Activated CD4-positive, alpha-beta T cell treated with anti-CD3 and anti-CD28 coated beads, Interleukin-2, Interleukin-6, amounts not matched to agents 100 ng/mL and 50 ng/mL, durations not matched to agents 16 hours and 8 hours (primary cell): ENCODE measurements at regions not wholly inside any gene's neighbourhood (a gene's known extent, or its start where the extent isn't known, plus 50 kb on each side); places are given as distances from the start of the nearest gene placed in this dataset.
"Not testable (repeated sequence)": the region's sequence is repeated elsewhere in the genome, so short reads cannot be mapped to it uniquely, and the experiment has no call there.

ENCODE experiments used
- DNase-seq: peaks from one replicate; pipeline ENCODE4 v3.0.0-alpha.2; 2020

DNA sequence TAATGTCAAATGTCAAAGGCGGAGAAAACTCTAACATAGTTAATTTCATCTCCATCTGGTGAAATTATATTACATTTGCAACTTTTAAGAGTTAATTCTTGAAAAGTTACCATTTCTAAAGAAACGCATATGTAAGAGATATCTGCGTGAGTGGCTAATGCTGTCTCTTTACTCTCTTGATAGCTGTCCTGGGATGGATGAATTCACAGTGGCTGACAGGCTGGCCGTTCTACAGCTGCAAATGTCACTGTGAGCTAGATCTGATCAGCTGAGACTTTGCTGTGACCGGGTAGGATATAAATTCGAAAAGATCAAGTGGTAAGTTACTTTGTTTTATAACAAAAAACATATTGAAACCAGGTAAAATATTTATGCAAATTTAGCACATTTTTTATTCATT, 557.1 kb upstream of the DDX18 start:
- no peak for DNase-seq

DNA sequence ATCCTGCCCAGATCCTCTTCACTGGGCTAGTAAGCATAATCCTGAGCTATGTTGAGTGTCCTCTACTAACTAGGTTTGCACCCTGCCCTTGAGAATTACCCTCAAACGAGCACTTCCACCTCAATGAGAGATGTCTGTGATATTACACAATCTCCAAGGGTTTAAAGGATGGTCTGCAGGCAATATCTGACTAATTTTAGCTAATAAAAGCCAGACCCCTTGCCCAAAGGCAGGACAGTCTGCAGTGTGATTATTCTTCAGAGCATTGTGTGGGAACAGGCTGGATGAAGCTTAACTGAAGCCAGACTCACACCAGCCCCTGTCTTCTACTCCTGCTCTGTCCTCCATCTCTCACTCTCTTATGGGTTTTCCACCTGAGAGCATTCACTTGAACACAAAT, 544.9 kb upstream of the DDX18 start:
- DNase-seq = no peak

DNA sequence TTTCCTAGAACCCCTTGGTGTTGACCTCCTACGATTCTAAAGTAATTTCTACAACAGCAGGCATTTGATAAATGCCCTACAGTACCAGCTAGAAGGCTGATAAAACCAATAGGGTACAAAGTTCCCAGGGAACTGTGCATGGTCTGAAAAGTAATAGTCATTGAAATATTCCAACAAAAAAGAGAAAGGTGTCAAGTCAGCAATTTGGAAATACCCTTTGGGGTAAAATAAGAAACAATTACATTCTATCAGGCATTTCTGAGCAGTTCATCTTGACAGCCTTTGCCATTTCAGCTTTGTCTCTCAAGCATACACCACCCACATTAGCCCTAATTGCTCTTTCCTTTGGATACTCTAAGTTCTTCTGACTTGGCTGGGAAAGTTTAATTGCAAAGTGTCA, 542.9 kb upstream of the DDX18 start:
- no peak for DNase-seq

DNA sequence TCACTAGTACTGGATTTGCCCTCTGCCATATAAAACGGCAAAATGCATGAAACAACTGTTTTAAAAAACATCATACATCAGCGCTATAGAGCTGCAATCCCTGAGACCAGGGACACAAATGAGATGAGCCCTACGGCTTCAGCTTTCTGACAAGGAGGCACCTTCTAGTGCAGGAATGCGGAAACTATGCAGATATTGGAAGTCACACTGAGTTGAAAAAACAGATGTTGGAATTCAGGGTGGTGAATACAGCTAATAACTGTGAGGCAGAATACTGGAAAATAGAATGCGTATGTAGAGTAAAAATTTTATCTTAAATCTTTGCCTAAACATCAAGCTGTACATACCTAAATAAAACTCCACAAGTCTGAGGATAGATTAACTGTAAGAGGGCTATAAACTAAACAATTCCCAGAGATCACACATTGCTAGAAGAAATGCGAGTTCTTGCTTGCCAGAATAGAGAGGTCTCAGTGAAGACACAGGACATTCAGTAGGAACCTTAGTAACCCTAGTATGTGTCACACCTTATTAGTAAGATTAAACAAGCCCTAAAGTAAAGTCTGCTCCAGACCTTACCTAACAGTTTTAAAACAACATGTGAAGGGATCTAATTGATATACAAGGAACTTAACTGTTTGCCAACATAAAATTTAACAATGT, 541.4 kb upstream of the DDX18 start:
- DNase-seq = no peak

DNA sequence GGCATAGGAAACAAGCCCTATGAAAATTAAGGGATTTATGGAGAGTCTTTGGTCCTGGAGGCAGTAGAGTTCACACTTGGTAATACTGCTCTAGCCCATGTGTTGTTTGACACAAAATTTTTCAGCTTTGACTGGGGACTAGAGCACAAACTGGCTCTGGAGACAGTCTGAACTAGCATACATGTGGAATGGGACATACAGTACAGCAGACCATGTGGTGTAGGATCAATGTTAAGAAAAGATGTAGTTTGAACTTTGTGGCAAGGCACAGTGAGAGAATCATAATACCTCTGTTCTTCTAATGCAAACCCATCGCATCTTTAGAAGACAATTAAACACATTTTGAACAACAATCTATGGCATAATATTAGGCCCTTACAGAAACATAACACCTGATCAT, 521.5 kb upstream of the DDX18 start:
- no peak for DNase-seq

DNA sequence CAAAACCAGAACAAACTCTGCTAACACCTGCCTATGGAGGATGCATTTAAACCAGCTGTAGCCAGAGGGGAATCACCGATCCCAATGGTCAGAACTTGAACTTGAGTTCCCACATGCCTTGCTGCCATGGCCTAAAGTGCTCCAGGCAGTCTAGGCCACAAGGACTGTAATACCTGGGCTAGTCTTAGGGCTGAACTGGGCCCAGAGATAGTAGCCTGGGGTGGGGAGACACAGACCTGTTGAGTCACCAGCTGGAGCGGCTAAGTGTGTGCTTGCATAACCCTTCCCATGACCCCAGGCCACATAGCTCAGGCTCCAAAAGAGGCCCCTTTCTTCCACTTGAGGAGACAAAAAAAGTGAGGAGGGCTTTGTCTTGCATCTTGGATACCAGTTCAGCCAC, 515.0 kb upstream of the DDX18 start:
- no peak for DNase-seq

DNA sequence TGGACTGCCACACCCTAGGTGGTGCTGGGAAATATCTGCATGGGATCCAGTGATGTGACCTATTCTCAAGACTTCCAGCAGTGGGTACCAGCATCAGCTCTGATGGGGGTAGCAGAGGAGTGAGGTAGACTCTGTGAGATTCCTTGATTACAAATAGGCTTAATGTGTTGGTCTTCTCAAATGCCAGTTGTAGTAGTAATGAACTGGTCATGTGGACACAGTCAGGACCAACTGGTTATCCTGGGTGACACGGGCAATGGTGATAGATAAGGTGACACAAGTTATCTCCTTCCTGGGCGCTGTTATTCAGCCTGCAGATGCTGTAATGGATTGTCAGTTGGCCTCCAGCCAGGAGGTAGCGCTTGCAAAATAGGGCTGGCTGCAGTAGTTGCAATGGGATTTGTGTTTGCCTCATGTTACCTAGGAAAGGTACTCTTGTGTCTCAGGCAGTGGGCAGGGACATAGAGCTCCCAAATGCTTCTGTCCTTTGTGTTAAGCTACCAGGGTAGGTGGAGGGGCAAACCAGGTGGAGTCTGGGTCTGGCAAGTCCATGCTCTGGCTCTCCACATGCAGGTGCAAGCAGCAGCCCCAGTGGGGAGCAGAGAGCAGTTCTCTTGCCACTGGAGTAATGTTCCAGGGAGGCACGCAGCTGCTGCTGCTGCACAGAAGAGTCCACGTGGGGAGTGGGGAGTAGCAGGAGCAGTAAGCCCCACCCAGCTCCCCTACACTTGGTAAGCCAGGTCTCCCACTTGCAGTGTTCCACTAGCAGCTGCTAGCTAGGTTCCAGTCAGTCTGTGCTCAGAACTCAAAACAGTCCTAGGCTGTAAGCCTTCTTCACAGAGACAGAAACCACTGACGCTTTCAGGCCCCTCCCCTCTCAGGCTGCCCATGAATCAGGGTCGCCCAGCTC, 505.4 kb upstream of the DDX18 start:
- DNase-seq = no peak

DNA sequence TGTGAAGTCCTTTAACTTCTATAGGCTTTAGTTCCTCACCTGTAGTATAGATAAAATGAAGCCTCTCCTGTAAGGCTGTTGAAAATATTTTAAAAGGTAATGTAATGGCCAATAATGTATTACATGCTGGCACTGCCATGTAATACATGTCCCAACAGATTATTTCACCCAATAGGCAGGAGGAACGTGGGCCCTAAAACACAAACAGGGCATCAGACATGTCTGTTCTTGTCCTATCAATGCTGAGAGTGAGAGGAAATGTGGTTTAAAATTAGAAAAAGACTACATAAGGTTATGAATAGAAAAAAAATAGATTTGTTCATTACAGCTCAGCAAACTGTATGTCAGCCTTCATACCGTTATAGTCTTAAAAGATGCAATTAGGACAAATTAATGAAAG, 492.7 kb upstream of the DDX18 start:
- no peak for DNase-seq

DNA sequence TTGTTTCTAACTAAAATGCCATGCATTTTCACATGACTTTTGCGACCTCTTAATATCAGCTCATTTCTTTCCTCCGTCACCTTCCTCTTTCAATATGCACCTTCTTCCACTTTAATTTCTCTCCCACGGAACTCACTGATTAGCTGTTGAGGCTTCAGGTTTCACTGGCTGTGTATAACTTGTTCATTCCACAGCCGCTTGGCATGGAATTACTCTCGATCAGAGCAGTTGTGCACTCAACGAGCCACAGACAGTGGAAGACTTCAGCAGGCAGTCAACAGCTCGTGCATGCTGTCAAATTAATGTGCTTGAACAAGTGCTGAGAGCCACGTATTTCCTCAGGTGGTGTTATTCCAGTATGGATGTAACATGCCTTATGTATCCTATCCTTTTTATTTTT, 491.2 kb upstream of the DDX18 start:
- DNase-seq = no peak

DNA sequence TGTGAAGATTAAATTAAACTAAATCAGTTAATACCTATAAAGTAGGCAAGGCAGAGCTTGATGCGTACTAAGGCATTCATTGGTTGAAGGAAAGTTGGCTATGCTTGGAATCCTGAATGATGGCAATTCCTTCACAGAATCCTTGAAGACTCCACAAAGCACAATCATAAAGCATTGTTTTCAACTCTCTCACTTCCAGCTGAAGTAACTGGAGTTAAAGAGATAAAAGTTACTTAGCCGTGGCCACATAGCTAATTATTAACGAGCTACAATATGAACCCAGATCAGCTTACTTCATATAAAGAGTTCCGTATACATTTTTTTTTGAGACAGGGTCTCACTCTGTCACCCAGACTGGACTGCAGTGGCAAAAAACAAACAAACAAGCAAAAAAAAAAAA, 483.9 kb upstream of the DDX18 start:
- no peak for DNase-seq

DNA sequence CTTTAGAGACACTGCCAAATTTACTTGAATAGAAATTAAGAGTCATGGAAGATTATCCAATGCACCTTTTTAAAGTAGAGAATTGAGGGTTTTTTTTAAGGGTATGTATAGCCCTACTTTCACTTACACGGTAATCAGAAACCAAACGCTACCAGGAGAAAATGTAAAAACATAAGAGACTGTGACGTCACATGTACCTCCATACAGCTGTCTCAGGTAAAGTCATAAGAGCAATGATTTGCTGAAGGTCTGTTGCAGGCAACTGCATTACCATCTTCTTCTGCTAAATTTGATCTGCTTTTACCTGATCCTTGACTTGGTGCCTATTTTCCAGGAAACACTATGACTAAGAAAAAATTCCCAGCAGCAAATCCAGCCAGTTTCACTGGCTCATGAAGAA, 478.5 kb upstream of the DDX18 start:
- DNase-seq = no peak

DNA sequence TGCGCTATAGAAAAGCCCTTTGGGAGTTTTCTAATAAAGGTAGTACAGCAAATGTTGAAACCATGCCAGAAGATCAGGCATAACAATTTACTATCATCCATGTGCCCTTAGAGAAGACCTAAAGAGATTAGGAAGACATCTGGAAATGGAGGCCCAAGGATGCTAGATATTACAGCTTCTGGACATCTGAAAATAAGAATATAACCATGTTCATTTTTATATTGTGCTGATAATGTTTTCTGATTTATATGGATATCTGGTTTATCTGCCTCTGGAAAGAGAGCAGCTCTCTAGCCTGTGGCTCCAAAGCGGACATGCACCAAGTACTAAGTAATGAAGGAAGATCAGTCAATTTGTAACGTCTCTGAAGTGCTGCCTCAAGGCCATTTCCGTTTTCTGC, 478.0 kb upstream of the DDX18 start:
- no peak for DNase-seq

DNA sequence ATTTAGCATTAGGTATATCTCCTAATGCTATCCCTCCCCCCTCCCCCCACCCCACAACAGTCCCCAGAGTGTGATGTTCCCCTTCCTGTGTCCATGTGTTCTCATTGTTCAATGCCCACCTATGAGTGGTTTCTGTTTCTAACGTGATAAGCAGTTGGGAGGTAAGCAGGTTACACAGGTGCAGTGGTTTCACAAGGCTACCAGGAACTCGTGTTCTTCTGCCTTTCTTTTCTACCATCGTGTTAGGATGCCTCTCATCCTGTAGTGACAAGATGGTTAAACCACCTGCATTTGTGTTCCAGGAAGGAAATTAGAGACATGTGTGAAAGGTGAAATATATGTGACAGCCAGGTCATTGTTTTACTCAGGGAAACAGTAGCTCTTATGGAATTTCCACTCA, 476.5 kb upstream of the DDX18 start:
- DNase-seq = not testable (repeated sequence)

DNA sequence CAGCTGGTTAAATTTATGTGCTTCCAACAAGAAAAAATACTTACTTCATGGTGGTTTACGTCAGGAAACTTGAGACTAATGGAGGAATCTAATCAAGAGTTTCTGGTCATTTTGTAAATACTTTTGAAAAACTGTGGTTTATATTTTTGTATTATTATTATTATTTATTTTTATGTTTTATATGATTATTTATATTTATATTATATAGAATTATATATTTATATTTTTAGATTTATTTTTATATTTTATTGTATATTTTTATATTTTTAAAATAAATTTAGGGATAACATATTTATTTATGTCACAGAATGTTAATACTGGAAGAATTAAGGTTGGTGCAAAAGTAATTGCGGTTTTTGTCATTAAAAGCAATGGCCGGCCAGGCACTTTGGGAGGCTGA, 474.5 kb upstream of the DDX18 start:
- DNase-seq = no peak

DNA sequence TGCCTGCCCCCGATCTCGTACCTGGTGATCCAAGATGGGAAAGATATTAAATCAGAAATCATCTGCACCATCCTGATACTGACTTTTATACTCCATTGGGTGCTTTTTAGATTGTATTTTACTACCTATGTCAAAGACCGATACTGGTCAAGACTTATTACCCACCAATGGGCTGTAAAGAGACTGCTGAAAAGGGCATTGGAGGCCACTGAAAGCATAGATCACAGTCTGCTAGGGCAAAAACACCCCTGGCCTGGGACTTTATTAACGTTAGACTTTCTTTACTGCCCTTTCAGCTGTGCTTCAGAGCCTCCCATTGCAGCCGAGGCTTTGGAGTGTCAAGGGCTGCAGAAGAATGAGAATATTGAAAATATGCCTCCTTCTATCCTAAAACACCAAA, 472.8 kb upstream of the DDX18 start:
- no peak for DNase-seq

DNA sequence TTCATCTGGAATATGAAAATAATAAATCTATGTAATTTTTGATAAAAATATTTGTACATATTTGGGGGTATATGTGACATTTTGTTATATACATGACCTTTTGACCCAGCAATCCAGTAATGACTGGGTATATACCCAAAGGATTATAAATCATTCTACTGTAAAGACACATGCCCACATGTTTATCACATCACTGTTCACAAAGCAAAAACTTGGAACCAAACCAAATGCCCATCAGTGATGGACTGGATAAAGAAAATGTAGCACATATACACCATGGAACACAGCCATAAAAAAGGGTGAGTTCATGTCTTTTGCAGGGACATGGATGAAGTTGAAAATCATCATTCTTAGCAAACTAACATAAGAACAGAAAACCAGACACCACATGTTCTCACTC, 472.1 kb upstream of the DDX18 start:
- DNase-seq = no peak

DNA sequence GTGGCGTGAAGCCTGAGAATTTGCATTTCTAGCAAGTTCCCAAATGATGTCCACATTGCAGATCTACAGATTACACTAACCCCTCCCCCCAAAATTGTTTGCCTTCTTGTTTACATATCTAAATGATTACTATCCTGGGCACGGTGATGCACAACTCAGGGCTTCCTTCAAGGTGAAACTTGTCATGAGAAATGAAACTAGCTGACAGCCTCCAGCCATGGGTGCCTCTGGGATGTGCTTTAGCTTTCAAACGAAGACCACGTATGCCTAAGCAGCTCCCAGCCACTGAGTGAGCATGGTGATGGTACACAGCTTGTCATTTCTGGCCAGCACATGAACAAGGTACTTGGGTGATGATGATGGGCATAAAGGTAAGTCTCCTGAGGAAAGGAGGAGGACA, 464.8 kb upstream of the DDX18 start:
- no peak for DNase-seq

DNA sequence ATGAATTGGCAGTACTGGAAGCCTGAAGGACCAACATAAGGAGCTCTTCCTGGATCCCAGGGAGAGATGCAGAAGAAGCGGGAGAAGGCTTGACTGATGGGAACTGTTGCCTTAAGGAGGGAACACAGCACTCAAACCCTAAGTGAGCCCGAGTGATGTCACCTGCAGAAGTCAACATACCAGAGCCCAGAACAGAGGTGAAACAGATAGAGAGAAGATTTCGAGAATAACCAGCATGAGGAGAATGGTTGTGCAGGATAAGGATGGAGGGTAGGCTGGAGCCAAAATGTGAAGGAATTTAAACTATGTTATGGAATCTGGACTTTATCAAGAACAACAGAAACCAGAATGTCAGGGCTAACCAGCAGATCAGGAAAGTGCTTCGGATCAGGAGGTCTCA, 463.1 kb upstream of the DDX18 start:
- DNase-seq = no peak

DNA sequence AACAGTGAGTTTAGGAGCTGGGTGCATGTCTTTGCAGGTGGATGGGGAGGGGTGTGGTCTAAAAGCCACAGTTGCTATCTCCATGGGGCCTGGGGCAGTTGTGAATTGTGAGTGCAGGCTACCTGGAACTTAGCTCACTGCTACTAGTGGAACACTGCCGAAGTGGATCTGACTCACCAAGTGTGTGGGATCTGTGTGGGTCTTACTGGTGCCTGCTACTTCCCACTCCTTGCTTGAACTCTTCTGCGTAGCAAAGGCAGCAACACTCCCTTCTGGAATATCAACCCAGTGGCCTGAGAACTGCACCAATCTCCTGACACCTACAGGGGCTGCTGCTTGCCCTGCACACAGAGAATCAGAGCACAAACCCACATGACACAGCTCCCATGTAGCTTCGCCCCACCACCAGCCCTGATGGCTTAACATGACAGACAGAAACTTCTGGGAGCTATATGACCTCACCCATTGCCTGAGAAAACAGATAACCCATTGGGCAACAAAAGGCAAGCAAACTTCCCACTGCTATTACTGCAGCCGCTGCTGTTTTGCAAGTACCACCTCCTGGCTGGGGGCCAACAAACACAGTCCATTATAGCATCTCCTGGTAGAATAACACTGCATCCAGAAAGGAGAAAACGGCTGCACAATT, 455.1 kb upstream of the DDX18 start:
- DNase-seq = no peak

DNA sequence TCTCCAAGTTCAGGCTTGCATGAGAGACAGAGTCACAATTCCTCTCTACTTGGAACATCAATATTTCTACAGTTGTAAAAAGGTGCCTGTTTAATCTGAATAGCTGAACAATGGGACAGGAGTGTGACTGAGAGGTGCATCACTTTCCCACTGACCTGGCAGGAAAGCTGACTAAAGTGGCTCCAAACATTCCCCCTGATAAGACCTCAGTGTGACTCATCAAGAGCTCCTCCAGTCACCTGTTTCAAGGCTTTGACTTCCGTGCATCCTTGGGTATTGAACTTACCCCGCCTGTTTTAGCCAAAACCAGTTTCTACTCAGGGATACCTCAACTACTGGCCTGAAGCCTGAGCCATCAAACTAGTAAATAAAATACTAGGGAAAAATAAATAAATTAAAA, 453.9 kb upstream of the DDX18 start:
- no peak for DNase-seq

DNA sequence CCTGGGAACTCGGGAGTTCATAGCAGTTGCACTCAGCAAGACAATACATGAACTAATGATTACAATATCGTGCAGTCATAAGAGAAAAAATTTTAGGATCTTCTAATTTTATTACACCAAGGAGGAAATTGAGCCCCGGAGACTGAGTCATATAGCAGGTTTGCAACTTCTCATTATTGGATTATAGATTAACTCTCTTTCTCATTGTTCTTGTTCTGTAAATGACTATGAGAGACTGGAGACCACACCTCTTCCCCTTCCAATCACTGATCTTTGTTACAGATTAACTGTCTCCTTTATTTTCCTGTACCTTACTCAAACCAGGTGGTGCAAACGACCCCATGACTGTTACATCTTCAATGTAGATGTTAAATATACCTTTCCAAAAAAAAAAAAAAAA, 435.8 kb upstream of the DDX18 start:
- DNase-seq = no peak

DNA sequence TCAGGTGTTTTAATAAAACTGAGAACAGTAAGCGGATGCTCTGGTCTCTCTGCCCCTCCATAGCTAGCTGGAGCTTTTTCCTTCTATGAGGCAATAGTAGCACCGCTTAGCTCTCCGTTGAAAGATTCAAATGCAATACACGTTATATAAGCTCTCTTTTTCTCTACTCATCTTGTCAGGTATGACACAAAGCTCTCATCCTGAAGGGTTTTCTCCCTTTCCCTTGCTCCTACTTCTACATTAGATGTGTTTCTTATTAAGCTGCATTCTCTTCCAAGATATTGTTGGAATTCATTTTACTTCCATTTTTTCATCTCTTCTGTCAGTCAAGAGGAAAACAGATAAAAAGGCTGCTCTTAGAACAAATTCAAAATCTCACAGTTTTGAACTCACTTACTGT, 434.6 kb upstream of the DDX18 start:
- DNase-seq = no peak

DNA sequence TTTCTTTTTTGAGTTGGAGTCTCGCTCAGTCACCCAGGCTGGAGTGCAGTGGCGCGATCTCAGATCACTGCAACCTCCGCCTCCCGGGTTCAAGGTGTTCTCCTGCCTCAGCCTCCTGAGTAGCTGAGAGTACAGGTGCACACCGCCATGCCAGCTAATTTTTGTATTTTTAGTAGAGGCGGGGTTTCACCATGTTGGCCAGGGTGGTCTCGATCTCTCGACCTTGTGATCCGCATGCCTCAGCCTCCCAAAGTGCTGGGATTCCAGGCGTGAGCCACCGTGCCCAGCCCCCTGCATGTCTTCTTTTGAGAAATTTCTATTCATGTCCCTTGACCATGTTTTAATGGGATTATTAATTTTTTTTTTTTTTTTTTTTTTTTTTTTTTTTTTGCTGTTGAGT, 430.5 kb upstream of the DDX18 start:
- DNase-seq = not testable (repeated sequence)

DNA sequence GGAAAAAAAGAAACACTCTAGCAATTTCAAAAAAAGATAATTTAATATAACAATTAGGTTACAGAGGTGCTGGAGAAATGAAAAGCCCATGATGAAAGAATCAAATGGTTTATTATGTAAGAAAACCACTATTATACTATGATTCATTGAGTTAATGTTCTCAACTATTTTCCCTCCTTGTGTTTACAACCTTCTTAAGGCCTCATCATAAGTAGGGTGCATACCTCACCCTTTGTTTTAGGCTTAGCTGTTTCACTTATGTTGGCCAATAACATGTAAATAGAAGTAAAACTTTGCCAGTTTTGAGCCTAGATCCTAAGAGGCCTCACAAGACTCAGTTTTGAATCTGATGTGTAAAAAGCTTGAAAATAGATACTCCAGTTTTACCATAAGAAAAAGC, 418.3 kb upstream of the DDX18 start:
- DNase-seq = no peak
